GM23248 (cell line): ENCODE measurements at regions not wholly inside any gene's neighbourhood (a gene's known extent, or its start where the extent isn't known, plus 50 kb on each side); places are given as distances from the start of the nearest gene placed in this dataset.

Experiments used
- DNase-seq: peaks from one replicate; pipeline ENCODE4 v3.0.0-alpha.2; 2015
- H2AFZ ChIP-seq: fragments of 200-600 bp; sonication (generic); 2 replicates; pipeline ENCODE4 v1.6.1; 2016; ENCODE audit warnings: antibody characterized with exemption
- H3F3A ChIP-seq: fragments of 200-600 bp; sonication (generic); 2 replicates; pipeline ENCODE4 v1.6.1; 2016; ENCODE audit warnings: mild to moderate bottlenecking, antibody characterized with exemption, mixed run types; ENCODE audit not compliant: insufficient read depth
- H3K27ac ChIP-seq: fragments of 200-600 bp; sonication (generic); 2 replicates; pipeline ENCODE4 v1.5.1; 2016; ENCODE audit warnings: mild to moderate bottlenecking
- H3K27me3 ChIP-seq: fragments of 200-600 bp; sonication (generic); replicated peaks from 2 replicates; pipeline ENCODE4 v1.6.1; 2016; ENCODE audit warnings: mild to moderate bottlenecking; ENCODE audit not compliant: insufficient read depth
- H3K36me3 ChIP-seq: fragments of 200-600 bp; sonication (generic); 2 replicates; pipeline ENCODE4 v1.6.1; 2016; ENCODE audit warnings: low read depth, mild to moderate bottlenecking
- H3K4me1 ChIP-seq: fragments of 200-600 bp; sonication (generic); 2 replicates; pipeline ENCODE4 v1.6.1; 2016; ENCODE audit warnings: mild to moderate bottlenecking; ENCODE audit not compliant: insufficient read depth
- H3K4me2 ChIP-seq: fragments of 200-600 bp; sonication (generic); one replicate; pipeline ENCODE4 v1.6.1; 2016; ENCODE audit warnings: mild to moderate bottlenecking; ENCODE audit not compliant: unreplicated experiment
- H3K4me3 ChIP-seq: fragments of 200-600 bp; sonication (generic); 2 replicates; pipeline ENCODE4 v1.5.1; 2016; ENCODE audit warnings: mild to moderate bottlenecking
- H3K79me2 ChIP-seq: fragments of 200-600 bp; sonication (generic); 2 replicates; pipeline ENCODE4 v1.6.1; 2016; ENCODE audit warnings: mild to moderate bottlenecking; ENCODE audit not compliant: insufficient read depth
- H3K9ac ChIP-seq: fragments of 200-600 bp; sonication (generic); 2 replicates; pipeline ENCODE4 v1.6.1; 2016; ENCODE audit warnings: mild to moderate bottlenecking
- H3K9me2 ChIP-seq: fragments of 200-600 bp; sonication (generic); 2 replicates; pipeline ENCODE4 v1.6.1; 2016; ENCODE audit warnings: mixed run types, mild to moderate bottlenecking, moderate library complexity; ENCODE audit not compliant: insufficient read depth
- H3K9me3 ChIP-seq: fragments of 200-600 bp; sonication (generic); one replicate; pipeline ENCODE4 v1.6.1; 2017; ENCODE audit warnings: low read depth
- H4K20me1 ChIP-seq: fragments of 200-600 bp; sonication (generic); 2 replicates; pipeline ENCODE4 v1.6.0; 2016; ENCODE audit not compliant: insufficient read depth
- EZH2 ChIP-seq: fragments of 200-600 bp; sonication (generic); IDR thresholded peaks from 2 replicates; pipeline ENCODE4 v1.6.1; 2018; ENCODE audit warnings: antibody characterized with exemption, mild to moderate bottlenecking; ENCODE audit not compliant: insufficient read depth, poor library complexity, severe bottlenecking
- EZH2phosphoT487 ChIP-seq: fragments of 200-600 bp; sonication (generic); IDR thresholded peaks from 2 replicates; pipeline ENCODE4 v1.6.1; 2018; ENCODE audit warnings: antibody characterized with exemption, moderate library complexity, mild to moderate bottlenecking, low read depth; ENCODE audit not compliant: insufficient read depth
- WGBS, 2 experiments: methylation state at CpG; one replicate each; pipeline ENCODE4 v1.1.6; 2015 to 2017; ENCODE audit warnings: low lambda C conversion rate in 2 of 2, low coverage in 1 of 2; ENCODE audit errors: missing lambda C conversion rate in 2 of 2; 5-methylcytosine and 5-hydroxymethylcytosine counted together
- in situ Hi-C: fragments of 300-500 bp; cut with MboI; formaldehyde crosslinking; loops from 2 replicates; pipeline ENCODE4 v1.15.0; 2020

DNA sequence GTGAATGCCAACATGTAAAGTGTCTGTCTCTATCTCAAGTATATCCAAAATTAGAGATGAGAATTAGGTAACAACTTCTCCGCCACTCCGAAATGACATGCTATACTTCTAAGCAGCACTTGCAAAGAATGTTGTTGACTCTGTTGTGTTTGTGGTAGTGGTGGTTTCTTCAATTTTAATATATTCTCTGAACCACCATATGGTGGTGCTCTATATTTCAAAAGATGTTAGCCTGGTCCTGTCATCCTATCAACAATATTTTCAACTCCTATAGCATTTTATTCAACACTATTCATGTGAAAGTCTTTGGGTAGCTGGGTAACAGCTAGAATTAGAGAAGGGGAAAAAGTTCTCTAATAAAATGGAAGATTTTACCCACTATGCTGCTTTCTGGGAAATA, 1622.8 kb upstream of the IGFBP7 start:
- H3K36me3 ChIP-seq: no peaks in the 10 kb centered on the region
- no peak overlapping the region for H3K4me2 ChIP-seq
- H4K20me1 ChIP-seq: no peaks in the 10 kb centered on the region
- H3K9me3 ChIP-seq: no peaks in the 10 kb centered on the region
- H3K27ac ChIP-seq: no peak overlapping the region
- H3F3A ChIP-seq: no peaks in the 10 kb centered on the region
- in situ Hi-C loops: no loop called here
- H3K79me2 ChIP-seq: no peaks in the 10 kb centered on the region
- TF ChIP-seq EZH2 (no peak), EZH2phosphoT487 (no peak)
- H2AFZ ChIP-seq: no peak overlapping the region
- H3K4me3 ChIP-seq: no peak overlapping the region
- WGBS, 2 experiments: 72 to 79% methylated on average over 2 of the region's 2 CpGs
- H3K27me3 ChIP-seq: no peaks in the 10 kb centered on the region
- no peak overlapping the region for H3K9ac ChIP-seq
- DNase-seq: no peak
- H3K4me1 ChIP-seq: no peaks in the 10 kb centered on the region
- no peaks in the 10 kb centered on the region for H3K9me2 ChIP-seq

- no peaks in the 10 kb centered on the region for H3K79me2 ChIP-seq
- WGBS, 2 experiments: 46 to 56% methylated on average over 13 to 15 of the region's 15 CpGs
- H3K9ac ChIP-seq: no peak overlapping the region
- DNase-seq: no peak
- H3K27ac ChIP-seq: no peak overlapping the region
- H3K9me3 ChIP-seq: no peaks in the 10 kb centered on the region
- H3K4me3 ChIP-seq: no peak overlapping the region
- H3K4me1 ChIP-seq: no peaks in the 10 kb centered on the region
- no peaks in the 10 kb centered on the region for H3K9me2 ChIP-seq
- TF ChIP-seq EZH2 (no peak), EZH2phosphoT487 (no peak)
- H4K20me1 ChIP-seq: no peaks in the 10 kb centered on the region
- no peaks in the 10 kb centered on the region for H3K36me3 ChIP-seq
- in situ Hi-C loops: no loop called here
- no peaks in the 10 kb centered on the region for H3K27me3 ChIP-seq
- no peak overlapping the region for H3K4me2 ChIP-seq
- no peaks in the 10 kb centered on the region for H3F3A ChIP-seq
- H2AFZ ChIP-seq: no peak overlapping the region
These were observed 1613.8 kb upstream of the IGFBP7 start for GRCh38 chr4:58723954-58724353.

DNA sequence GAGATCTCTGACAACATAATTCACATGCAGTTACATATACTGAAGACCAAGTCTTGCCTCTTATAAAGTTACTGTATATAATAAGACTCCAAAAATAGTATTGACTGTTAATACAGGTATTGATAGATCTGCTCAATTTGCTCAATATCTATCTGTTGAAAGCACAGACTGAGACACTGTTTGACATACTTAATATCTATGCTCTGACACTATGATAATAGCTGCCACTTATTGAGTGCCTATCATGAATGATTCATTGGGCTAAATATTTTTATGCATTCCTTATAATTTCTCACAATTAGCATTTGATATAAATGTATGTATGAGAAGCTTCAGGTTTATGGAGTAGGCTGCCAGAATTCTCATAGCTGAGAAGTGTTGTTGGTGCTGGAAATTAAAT, 1600.9 kb upstream of the IGFBP7 start:
- H3K36me3 ChIP-seq: no peaks in the 10 kb centered on the region
- no peak overlapping the region for H2AFZ ChIP-seq
- H3K79me2 ChIP-seq: no peaks in the 10 kb centered on the region
- no peaks in the 10 kb centered on the region for H4K20me1 ChIP-seq
- no peak for DNase-seq
- H3K4me1 ChIP-seq: no peaks in the 10 kb centered on the region
- H3K4me3 ChIP-seq: no peak overlapping the region
- H3K9me2 ChIP-seq: no peaks in the 10 kb centered on the region
- no peak overlapping the region for H3K4me2 ChIP-seq
- H3K9ac ChIP-seq: no peak overlapping the region
- H3F3A ChIP-seq: no peaks in the 10 kb centered on the region
- H3K9me3 ChIP-seq: no peaks in the 10 kb centered on the region
- no peak for TF ChIP-seq EZH2phosphoT487
- no peak for TF ChIP-seq EZH2
- in situ Hi-C loops: no loop called here
- H3K27me3 ChIP-seq: no peaks in the 10 kb centered on the region
- H3K27ac ChIP-seq: no peak overlapping the region

- TF ChIP-seq EZH2phosphoT487: no peak
- no peak for TF ChIP-seq EZH2
- Histone ChIP-seq H3K4me3 (no peak overlapping the region), H3K4me2 (no peak overlapping the region), H3K4me1 (no peaks in the 10 kb centered on the region), H3F3A (no peaks in the 10 kb centered on the region), H3K27me3 (no peaks in the 10 kb centered on the region), H3K9me3 (no peaks in the 10 kb centered on the region), H4K20me1 (no peaks in the 10 kb centered on the region), H2AFZ (no peak overlapping the region), H3K79me2 (no peaks in the 10 kb centered on the region), H3K36me3 (no peaks in the 10 kb centered on the region), H3K27ac (no peak overlapping the region), H3K9me2 (no peaks in the 10 kb centered on the region), H3K9ac (no peak overlapping the region)
- in situ Hi-C loops: no loop called here
- DNase-seq: no peak
- 8% methylated on average over 1 of the region's 1 CpG for WGBS, 2 experiments
These were observed 1578.4 kb upstream of the IGFBP7 start for GRCh38 chr4:58688568-58688967.

GRCh38 chr4:58679886-58680285, 1569.7 kb upstream of the IGFBP7 start:
- Histone ChIP-seq H3K9ac (no peak overlapping the region), H3K4me3 (no peak overlapping the region), H3K4me2 (no peak overlapping the region), H2AFZ (no peak overlapping the region), H3F3A (no peaks in the 10 kb centered on the region), H3K79me2 (no peaks in the 10 kb centered on the region), H3K4me1 (no peaks in the 10 kb centered on the region), H3K9me3 (peaks cover 2% of the 10 kb centered on the region), H4K20me1 (no peaks in the 10 kb centered on the region), H3K27me3 (no peaks in the 10 kb centered on the region), H3K27ac (no peak overlapping the region), H3K36me3 (no peaks in the 10 kb centered on the region), H3K9me2 (no peaks in the 10 kb centered on the region)
- no peak for DNase-seq
- in situ Hi-C loops: no loop called here
- 48 to 85% methylated on average over 1 of the region's 1 CpG for WGBS, 2 experiments
- no peak for TF ChIP-seq EZH2
- no peak for TF ChIP-seq EZH2phosphoT487
